ENCODE measurements at regions not wholly inside any gene's neighbourhood (a gene's known extent, or its start where the extent isn't known, plus 50 kb on each side); places are given as distances from the start of the nearest gene placed in this dataset.

- TF ChIP-seq CTCF (conservative IDR thresholded peaks at IDR 0.05), result no peak
- no peak for TF ChIP-seq EZH2 (IDR thresholded peaks at IDR 0.05; ENCODE audit: low read depth)
Measured at GRCh38 chr10:9297580-9297979, 1243.1 kb downstream of the GATA3 start.
